Upper lobe of left lung (tissue), 4 donors: ENCODE measurements at regions not wholly inside any gene's neighbourhood (a gene's known extent, or its start where the extent isn't known, plus 50 kb on each side); places are given as distances from the start of the nearest gene placed in this dataset.

Experiments
- CTCF ChIP-seq, 6 experiments: fragments of 450-650 bp in 4 of 6; fragments of 200-600 bp in 2 of 6; sonication (generic) in 2 of 6; IDR thresholded peaks; one replicate each; pipeline ENCODE4 v1.5.1; 2016 to 2019; ENCODE audit warnings: antibody characterized with exemption in 6 of 6
- POLR2A ChIP-seq, 4 donors: fragments of 450-650 bp; IDR thresholded peaks; one replicate each; pipeline ENCODE4 v1.5.1; 2016 to 2017; ENCODE audit warnings: antibody characterized with exemption in 4 of 4, mild to moderate bottlenecking in 2 of 4

DNA sequence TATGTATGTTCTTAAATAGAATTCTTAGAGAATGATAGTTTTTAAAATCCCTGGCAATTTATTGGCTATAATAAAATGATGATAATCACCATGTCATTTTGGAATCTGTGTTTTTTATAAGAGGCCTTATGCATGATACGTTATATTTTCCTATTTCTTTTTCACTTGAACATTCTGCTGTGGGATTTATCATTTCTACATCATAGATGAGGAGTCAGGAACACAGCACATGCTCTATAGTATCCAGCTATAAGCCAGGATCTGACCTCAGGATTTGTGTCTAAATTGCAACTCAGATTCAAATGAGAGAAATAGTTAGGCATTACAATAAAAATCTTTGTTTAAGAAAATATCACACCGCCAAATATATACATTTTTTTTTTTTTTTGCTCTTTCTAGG, 928.0 kb downstream of the EFNB2 start:
- TF ChIP-seq CTCF (IDR thresholded peaks at IDR 0.05) (no peak), POLR2A (IDR thresholded peaks at IDR 0.05) (no peak)
